ENCODE measurements at regions not wholly inside any gene's neighbourhood (a gene's known extent, or its start where the extent isn't known, plus 50 kb on each side); places are given as distances from the start of the nearest gene placed in this dataset.

- DNase-seq (ENCODE audit: low spot score): no peak
These were observed 62.6 kb downstream of the MIS18A start for GRCh38 chr21:32216293-32216692.

- DNase-seq (ENCODE audit: low spot score): no peak
These were observed 63.6 kb downstream of the MIS18A start for GRCh38 chr21:32215306-32215685.

DNA sequence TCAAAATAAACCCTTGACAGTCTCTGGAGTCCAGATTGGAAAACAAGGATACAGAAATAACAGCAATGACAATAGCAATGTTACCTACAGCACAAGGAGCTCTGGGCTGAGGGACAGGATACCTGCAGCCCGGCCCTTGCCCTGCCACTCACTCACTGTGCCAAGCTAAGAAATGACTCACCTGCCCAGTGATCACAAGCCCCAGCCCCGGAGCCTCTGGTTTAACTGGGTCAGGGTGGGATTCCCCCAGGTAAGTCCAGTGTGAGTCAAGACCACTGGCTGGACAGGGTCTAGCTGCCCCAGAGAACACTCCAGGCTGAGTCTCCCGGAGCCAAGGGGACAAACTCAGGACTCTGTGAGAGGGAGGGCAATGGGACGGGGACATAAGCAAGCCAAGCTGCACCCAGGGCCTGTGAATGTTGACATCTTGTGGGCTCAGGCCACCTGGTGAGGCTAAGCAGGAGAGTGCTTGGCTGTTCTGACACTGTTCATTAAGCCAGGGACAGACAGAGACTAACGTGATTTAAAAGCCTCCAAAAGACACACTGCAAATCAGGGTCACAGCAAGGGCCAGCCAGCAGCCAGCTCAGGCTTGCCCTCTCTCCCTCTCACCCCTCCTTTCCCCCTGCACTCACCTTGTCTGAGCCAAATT lies 64.1 kb downstream of the MIS18A start:
- DNase-seq (ENCODE audit: low spot score): no peak

DNA sequence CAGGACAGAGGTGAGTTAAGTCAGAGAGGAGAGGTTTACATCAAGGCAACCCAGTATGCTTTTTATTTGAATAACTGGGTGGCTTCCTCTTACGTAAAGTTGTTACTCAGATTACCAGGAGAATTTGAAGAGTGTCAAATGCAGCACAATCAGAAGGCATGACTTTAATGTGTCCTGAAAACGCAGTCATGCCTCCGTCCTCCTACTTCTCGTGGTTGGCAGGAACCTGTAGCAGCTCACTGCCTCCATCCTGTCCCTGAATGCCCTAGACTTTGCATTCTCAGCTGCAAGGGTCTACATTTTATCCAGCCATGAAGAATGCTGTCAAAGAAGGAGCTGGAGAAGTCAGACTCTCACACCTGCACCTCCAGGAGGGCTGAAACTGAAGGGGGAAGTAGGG lies 66.7 kb downstream of the MIS18A start:
- no peak for DNase-seq (ENCODE audit: low spot score)

GRCh38 chr21:32211306-32211705 lies 67.5 kb downstream of the MIS18A start:
- DNase-seq (ENCODE audit: low spot score): no peak

GRCh38 chr21:32209580-32209979 lies 69.3 kb downstream of the MIS18A start:
- DNase-seq (ENCODE audit: low spot score): no peak

- no peak for DNase-seq (ENCODE audit: low spot score)
These were observed 71.5 kb downstream of the MIS18A start for GRCh38 chr21:32207406-32207716.

GRCh38 chr21:32206631-32207405 lies 72.0 kb downstream of the MIS18A start:
- DNase-seq (ENCODE audit: low spot score): no peak

DNA sequence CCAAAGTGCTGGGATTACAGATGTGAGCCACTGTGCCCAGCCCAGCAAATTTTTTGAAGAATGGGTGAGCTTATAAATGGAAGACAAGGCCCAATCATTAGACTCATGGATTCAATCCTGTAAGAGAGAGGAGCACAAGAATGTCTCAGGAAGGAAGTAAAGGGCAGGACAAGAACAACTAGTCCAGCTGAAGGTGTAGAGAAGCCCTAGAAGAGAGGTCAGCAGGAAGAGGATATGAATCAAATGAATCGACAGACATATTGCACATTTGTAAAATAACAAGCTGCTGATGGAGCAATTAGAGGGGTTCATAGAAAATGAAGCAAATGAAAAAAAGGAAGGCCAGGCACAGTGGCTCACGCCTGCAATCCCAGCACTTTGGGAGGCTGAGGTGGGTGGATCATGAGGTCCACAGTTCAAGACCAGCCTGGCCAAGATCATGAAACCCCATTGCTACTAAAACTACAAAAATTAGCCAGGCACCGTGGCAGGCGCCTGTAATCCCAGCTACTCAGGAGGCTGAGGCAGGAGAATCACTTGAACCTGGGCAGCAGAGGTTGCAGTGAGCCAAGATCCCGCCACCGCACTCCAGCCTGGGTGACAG lies 74.9 kb downstream of the MIS18A start:
- DNase-seq (ENCODE audit: low spot score): no peak

GRCh38 chr21:32200029-32200428 lies 78.8 kb downstream of the MIS18A start:
- no peak for DNase-seq (ENCODE audit: low spot score)

DNA sequence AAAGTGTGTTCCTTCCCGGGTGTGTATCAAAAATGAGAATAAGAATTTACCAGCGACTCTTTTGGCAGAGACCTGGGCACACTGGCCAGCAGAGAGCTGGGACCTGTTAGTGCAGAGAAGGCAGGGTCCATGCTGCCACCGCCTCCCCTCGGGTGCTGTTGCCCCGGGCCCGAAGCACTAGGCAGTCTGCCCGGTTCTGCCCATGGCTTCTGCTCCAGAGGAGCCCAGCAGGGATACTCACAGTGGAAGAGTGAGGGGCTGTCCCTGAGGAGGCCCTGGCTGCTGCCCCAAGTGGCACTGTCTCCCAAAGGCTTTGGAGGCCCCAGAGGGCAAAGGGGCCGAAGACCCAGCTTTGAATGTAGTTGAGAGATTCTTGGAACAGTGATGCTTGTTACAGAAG lies 80.5 kb downstream of the MIS18A start:
- DNase-seq (ENCODE audit: low spot score): no peak

DNA sequence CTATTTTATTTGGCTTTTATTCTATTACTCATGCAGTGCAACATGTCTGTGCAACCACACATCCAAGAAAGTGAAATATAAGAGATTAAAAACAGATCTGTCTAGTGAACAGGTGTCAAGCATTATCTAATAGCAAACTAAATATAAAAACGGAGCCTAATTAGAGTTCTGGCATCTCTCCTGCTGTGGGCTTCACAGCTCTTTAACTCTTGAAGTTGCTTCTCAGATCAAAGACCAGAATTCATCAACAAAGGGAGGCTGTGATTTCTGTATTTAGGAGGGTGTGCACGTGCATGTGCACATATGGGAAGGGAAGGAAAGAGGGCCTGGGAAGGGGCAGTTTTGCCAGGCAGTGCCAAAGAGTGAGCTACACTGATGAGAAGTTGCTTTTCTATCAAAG lies 81.0 kb downstream of the MIS18A start:
- no peak for DNase-seq (ENCODE audit: low spot score)

DNA sequence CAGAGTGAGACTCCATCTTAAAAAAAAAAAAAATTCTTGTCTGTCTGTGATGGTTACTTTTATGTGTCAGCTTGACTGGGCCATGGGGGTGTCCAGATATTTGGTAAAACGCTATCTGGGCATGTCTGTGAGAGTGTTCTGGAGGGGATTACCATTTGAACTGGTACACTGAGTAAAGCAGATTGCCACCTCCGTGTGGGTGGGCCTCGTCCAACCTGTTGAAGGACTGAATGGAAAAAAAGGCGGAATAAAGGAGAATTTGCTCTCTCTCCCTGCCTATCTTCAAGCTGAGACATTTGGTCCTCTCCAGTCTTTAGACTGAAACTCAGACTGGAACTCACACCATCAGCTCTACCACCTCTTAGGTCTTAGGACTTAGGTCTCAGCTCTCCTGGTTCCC lies 82.8 kb downstream of the MIS18A start:
- no peak for DNase-seq (ENCODE audit: low spot score)

DNA sequence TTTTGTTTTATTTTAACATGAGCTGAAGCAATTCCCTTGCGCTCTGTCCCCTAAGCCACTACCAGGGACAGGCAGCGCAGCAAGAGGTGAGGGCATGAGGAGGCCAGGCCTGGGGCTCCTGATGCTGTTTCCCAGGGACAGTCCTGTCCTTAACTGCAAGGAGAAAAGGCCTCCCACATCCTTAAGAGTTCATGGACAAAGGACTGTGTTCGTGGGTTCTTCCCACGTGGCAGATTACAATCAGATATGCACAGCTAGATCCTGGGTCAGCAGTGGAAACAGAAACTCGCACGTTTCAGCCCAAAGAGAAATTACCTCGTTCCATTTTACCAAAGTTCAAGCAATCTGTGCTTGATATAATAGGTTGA lies 85.8 kb downstream of the MIS18A start:
- DNase-seq (ENCODE audit: low spot score): no peak

- DNase-seq (ENCODE audit: low spot score): no peak
These were observed 86.4 kb downstream of the MIS18A start for GRCh38 chr21:32192291-32193097.

DNA sequence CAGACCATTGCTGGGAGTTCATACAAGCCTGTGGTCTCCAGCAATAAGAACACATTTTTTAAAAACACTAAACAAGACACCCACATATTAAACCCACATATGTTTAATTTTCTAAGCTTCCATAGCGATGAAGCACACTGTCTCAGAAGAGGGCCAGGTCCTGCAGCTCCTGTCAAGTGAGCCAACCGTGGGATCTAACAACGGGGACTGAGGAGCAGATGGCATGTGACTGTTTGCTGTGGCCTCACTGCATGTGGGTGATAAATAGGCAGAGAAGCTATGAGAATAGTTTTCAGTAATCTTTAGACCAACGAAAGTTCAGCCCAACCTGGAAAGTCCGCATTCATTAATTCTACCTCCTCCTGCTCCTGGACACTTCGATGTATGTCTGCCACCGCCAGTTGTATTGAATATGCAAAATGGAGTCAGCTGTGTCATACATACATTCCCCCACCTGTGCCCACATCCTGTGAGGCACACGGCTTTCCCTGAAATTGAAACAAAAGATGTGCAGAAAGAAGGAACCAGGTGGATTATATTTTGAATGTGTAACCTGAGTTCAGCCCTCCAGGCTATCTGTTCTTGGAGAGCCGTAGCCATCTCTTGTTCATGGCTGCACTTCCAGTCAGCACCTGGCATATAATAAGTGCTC lies 88.2 kb downstream of the MIS18A start:
- DNase-seq (ENCODE audit: low spot score): no peak

DNA sequence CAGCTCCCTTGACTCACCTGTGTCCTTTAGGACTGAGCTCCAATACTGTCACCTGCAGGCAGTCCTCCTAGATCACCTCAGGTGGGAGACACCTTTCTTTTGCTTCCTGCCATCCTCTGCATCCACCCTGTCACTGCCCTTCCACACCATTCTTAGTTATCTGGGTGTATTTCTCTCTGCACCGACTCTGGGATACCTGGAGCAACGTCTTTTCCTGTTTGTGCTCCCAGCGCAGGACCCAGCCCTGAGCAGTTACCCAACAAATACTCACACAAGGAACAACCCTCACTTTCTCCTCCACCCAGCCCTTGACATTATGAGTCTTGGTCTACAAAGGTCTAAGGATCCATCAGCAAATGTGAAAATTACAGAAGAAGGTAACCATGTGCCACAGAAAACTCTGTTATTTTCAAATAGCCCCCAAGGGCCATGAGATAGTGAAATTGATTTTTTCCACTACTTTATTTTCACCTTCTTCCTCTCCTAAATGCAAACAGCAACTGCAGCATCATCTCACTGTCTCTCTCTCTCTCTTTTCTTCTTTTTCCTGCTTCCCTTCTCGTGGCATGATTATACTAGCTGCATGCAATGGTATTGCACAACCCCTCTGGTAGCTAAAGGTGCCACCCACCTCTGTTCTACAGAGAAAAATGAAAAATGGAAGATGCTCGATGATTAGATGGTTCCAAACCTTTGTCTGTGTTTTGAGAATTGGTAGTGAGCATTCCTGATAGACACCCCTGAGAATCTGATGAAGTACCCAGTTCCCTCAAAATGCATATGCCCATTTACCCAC lies 89.0 kb downstream of the MIS18A start:
- no peak for DNase-seq (ENCODE audit: low spot score)

- DNase-seq (ENCODE audit: low spot score): no peak
These were observed 92.0 kb downstream of the MIS18A start for GRCh38 chr21:32186804-32187203.

DNA sequence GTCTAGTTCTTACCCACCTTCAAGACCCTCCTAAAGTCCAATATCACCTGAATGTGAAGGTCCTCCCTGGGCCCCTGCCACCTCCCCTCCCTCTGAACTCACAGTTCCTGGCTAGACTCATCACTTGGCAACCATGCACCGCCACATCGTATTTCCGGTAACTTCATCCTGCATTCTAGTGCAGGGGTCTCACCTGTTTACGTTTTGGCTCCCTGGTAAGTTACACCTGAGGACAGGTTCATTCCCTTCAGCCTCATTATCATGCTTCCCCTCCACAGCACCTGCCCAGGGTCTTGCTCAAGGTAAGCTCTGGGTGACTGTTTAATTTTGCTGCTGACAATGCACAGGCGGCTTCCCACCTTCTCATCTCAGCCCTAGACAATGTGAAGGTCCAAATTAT lies 93.1 kb downstream of the MIS18A start:
- DNase-seq (ENCODE audit: low spot score): no peak

GRCh38 chr21:32185103-32185502 lies 93.7 kb downstream of the MIS18A start:
- DNase-seq (ENCODE audit: low spot score): no peak

DNA sequence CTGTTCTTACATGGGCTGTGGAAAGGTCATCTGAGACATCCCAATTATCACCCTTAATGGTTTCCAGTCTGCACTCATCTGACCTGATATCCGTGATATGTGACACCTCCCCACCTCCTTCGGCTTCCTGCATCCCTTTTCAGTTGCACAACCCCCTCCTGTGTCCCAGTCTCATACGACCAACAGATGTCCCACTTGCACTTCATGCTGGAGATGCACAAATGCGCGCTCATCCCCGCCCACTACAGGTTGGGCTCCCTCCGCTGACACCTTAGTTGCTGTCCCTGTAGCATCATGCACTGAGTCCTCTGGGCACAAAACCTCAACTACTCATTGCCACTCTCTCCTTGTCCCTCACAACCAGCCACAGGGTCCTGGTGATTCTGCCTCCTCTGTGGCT lies 94.4 kb downstream of the MIS18A start:
- DNase-seq (ENCODE audit: low spot score): no peak

DNA sequence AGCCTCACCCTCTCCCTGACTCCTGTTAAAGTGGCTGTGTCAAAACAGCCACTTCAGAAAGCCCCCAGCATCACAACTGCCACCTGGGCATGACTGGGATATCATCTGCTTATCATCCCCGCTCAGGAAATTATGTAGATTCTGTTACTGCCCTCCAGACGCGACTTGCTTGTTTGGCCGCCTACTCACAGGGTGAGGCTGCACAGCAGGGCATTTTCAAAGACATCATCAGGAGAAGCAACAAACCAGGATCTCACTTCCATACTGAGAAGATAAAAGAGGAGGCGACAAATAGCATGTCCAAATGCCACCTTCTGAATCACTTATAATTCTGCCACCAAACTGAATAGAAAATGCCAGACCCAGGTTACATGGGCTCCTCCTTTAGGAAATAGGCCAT lies 94.8 kb downstream of the MIS18A start:
- DNase-seq (ENCODE audit: low spot score): no peak
